KMS-11 (cell line): ENCODE measurements at regions not wholly inside any gene's neighbourhood (a gene's known extent, or its start where the extent isn't known, plus 50 kb on each side); places are given as distances from the start of the nearest gene placed in this dataset.

Experiments used
- H2AFZ ChIP-seq: fragments of 200-600 bp; sonication (generic); 2 replicates; pipeline ENCODE4 v1.6.1; 2016; ENCODE audit warnings: antibody characterized with exemption, mixed run types, low read depth
- H3K27ac ChIP-seq: fragments of 200-600 bp; sonication (generic); 2 replicates; pipeline ENCODE4 v1.6.1; 2016; ENCODE audit warnings: mild to moderate bottlenecking, mixed run types
- H3K27me3 ChIP-seq: fragments of 200-600 bp; sonication (generic); 2 replicates; pipeline ENCODE4 v1.6.1; 2017; ENCODE audit warnings: mild to moderate bottlenecking, low read depth, mixed run types, moderate library complexity; ENCODE audit not compliant: insufficient read depth
- H3K36me3 ChIP-seq: fragments of 200-600 bp; sonication (generic); 2 replicates; pipeline ENCODE4 v1.6.1; 2017; ENCODE audit warnings: mild to moderate bottlenecking, mixed run types; ENCODE audit not compliant: insufficient read depth
- H3K4me1 ChIP-seq: fragments of 200-600 bp; sonication (generic); 2 replicates; pipeline ENCODE4 v1.6.1; 2016; ENCODE audit warnings: mild to moderate bottlenecking, low read depth, mixed run types; ENCODE audit not compliant: poor library complexity, severe bottlenecking
- H3K4me2 ChIP-seq: fragments of 200-600 bp; sonication (generic); 2 replicates; pipeline ENCODE4 v1.7.0; 2016; ENCODE audit warnings: mild to moderate bottlenecking, mixed run types
- H3K4me3 ChIP-seq: fragments of 200-600 bp; sonication (generic); IDR thresholded peaks from 2 replicates; pipeline ENCODE4 v1.6.1; 2017; ENCODE audit warnings: low read depth, low read length, mixed read lengths; ENCODE audit not compliant: insufficient read depth
- H3K79me2 ChIP-seq: fragments of 200-600 bp; sonication (generic); 2 replicates; pipeline ENCODE4 v1.6.1; 2016; ENCODE audit warnings: low read depth, mixed run types; ENCODE audit not compliant: insufficient read depth
- H3K9ac ChIP-seq: fragments of 200-600 bp; sonication (generic); 2 replicates; pipeline ENCODE4 v1.6.1; 2016; ENCODE audit warnings: mild to moderate bottlenecking, mixed run types
- H4K20me1 ChIP-seq: fragments of 200-600 bp; sonication (generic); 2 replicates; pipeline ENCODE4 v1.6.1; 2016; ENCODE audit warnings: mild to moderate bottlenecking, mixed run types; ENCODE audit not compliant: insufficient read depth
- TF ChIP-seq, protein P1 (sequence below): fragments of 200-600 bp; sonication (generic); conservative IDR thresholded peaks from 2 replicates; pipeline ENCODE4 v1.6.1; 2017; ENCODE audit warnings: low read depth, mild to moderate bottlenecking, antibody characterized with exemption, low read length, moderate library complexity, mixed read lengths

DNA sequence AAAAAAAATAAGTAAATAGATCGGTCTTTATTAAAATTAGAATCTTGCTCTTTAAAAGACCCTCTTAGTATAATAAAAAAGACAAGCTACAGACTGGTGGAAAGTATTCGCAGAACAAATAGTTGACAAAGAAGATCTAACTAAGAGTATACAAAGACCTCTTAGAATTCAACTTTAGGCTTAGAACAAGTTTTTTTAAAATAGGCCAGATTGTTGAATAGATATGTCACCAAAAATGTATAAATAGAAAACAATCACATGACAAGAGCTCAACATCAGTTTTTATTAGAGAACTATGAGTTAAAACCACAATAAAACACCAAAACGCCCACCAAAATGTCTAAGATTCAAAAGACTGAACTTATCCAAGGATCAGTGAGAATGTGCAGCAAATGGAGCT lies 632.7 kb upstream of the PTCHD4 start:
- no peaks in the 10 kb centered on the region for H3K79me2 ChIP-seq
- H3K4me3 ChIP-seq, result no peak overlapping the region
- no peaks in the 10 kb centered on the region for H3K36me3 ChIP-seq
- H3K4me2 ChIP-seq, result no peak overlapping the region
- no peak overlapping the region for H3K9ac ChIP-seq
- H3K27ac ChIP-seq, result no peak overlapping the region
- TF ChIP-seq, protein P1, sequence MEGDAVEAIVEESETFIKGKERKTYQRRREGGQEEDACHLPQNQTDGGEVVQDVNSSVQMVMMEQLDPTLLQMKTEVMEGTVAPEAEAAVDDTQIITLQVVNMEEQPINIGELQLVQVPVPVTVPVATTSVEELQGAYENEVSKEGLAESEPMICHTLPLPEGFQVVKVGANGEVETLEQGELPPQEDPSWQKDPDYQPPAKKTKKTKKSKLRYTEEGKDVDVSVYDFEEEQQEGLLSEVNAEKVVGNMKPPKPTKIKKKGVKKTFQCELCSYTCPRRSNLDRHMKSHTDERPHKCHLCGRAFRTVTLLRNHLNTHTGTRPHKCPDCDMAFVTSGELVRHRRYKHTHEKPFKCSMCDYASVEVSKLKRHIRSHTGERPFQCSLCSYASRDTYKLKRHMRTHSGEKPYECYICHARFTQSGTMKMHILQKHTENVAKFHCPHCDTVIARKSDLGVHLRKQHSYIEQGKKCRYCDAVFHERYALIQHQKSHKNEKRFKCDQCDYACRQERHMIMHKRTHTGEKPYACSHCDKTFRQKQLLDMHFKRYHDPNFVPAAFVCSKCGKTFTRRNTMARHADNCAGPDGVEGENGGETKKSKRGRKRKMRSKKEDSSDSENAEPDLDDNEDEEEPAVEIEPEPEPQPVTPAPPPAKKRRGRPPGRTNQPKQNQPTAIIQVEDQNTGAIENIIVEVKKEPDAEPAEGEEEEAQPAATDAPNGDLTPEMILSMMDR, result no peak
- H3K27me3 ChIP-seq, result no peaks in the 10 kb centered on the region
- H4K20me1 ChIP-seq, result no peaks in the 10 kb centered on the region
- H3K4me1 ChIP-seq, result no peaks in the 10 kb centered on the region
- no peak overlapping the region for H2AFZ ChIP-seq

DNA sequence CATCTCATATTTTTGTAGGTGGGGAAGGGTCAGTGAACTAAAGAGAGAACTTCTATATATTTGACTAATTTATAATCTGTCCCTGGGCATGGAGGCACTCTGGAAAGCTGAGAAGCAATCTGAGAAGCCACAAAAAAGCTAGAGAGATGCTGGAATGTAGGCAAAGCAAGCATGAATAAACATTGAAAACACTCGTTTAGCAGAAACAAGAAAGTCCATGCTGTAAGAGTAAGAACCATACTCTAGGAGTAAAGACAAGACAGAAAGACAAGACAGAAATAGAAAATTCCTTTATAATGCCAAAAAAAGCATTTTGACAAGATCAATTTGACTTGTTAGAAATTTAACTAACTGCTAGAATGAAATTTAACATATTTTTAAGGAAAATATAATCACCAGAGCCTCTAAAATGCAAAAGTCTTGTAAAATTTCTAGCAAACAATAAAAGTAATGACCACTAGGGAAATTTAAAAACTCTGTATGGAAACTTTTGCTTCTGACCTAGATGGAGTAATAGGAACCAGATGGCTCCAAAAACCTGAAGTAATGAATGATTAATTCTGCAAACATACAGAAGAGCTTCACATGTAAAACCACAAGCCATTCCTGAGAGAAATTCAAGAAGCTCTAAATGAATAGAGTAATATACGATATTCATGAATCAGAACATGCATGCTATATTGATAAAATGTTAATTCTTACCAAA lies 625.7 kb upstream of the PTCHD4 start:
- Histone ChIP-seq H3K27me3 (no peaks in the 10 kb centered on the region), H3K79me2 (no peaks in the 10 kb centered on the region), H3K36me3 (no peaks in the 10 kb centered on the region), H3K27ac (no peak overlapping the region), H3K9ac (no peak overlapping the region), H2AFZ (no peak overlapping the region), H3K4me2 (no peak overlapping the region), H3K4me3 (no peak overlapping the region), H3K4me1 (no peaks in the 10 kb centered on the region), H4K20me1 (no peaks in the 10 kb centered on the region)
- TF ChIP-seq, protein P1, result no peak

DNA sequence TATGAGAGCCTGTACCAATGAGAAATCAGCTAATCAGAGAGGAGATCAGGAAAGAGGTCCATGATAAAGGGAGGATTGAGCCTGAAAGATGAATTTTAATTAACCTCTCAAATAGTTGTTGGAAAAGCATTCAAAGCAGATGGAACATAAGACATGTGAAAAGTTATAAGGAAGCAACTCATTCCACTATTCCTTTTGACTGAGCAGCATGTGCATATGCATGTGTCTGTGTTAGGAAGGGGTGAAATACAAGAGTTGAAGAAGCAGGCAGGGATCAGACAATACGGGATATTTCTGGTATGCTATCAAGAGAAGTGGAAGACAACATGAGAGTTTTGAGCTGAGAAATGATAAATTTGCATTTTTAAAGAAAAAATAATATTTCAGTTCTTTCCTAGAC lies 624.8 kb upstream of the PTCHD4 start:
- TF ChIP-seq, protein P1, result no peak

DNA sequence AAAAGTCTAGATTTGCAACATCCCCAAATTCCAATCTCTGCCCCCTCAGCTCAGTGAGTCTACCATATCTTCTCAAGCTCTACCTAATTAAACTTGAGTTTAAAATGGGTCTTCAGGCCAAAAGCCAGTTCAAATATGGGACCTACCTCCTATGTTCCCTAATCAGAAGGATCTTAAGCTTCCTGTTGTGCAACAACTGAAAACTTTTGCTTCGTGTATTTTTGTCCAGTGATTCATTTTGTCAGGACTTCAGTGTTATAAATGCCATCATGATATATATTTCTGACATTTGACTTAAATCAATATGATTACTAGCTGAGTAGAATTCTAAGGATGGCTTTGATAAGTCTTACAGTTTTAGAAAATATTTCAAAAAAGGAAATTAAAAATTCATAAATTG lies 622.6 kb upstream of the PTCHD4 start:
- H3K4me1 ChIP-seq, result no peaks in the 10 kb centered on the region
- H3K79me2 ChIP-seq, result no peaks in the 10 kb centered on the region
- H3K27me3 ChIP-seq, result no peaks in the 10 kb centered on the region
- no peak overlapping the region for H2AFZ ChIP-seq
- no peak overlapping the region; the same call in 1 of the 2 replicates for H3K4me2 ChIP-seq
- no peak overlapping the region for H3K4me3 ChIP-seq
- H3K27ac ChIP-seq, result no peak overlapping the region
- TF ChIP-seq, protein P1, result no peak
- no peaks in the 10 kb centered on the region for H3K36me3 ChIP-seq
- no peak overlapping the region for H3K9ac ChIP-seq
- no peaks in the 10 kb centered on the region for H4K20me1 ChIP-seq

More for the DNA sequence above, 624.8 kb upstream of the PTCHD4 start:
- H4K20me1 ChIP-seq, result no peaks in the 10 kb centered on the region
- no peaks in the 10 kb centered on the region for H3K27me3 ChIP-seq
- H3K4me2 ChIP-seq, result no peak overlapping the region
- H3K36me3 ChIP-seq, result no peaks in the 10 kb centered on the region
- H3K4me3 ChIP-seq, result no peak overlapping the region
- no peak overlapping the region for H2AFZ ChIP-seq
- no peak overlapping the region for H3K27ac ChIP-seq
- no peaks in the 10 kb centered on the region for H3K4me1 ChIP-seq
- no peak overlapping the region for H3K9ac ChIP-seq
- H3K79me2 ChIP-seq, result no peaks in the 10 kb centered on the region
